GM12892 (cell line): ENCODE measurements at regions not wholly inside any gene's neighbourhood (a gene's known extent, or its start where the extent isn't known, plus 50 kb on each side); places are given as distances from the start of the nearest gene placed in this dataset.

ENCODE experiments used
- DNase-seq: peaks from one replicate; pipeline ENCODE4 v3.0.0; 2011; ENCODE audit not compliant: insufficient read length
- FAIRE-seq: peaks from 2 replicates; lab custom pipeline; 2011; peaks lifted over from hg19 to GRCh38; lab: Jason Lieb, UNC
- POLR2A ChIP-seq: IDR thresholded peaks from 2 replicates; pipeline ENCODE4 v1.6.1; 2011; ENCODE audit warnings: low read depth, low read length, control low read depth
- POLR2AphosphoS5 ChIP-seq: IDR thresholded peaks from 2 replicates; pipeline ENCODE4 v1.6.1; 2011; ENCODE audit warnings: low read depth, low read length, control low read depth
- TAF1 ChIP-seq: IDR thresholded peaks from 2 replicates; pipeline ENCODE4 v1.6.1; 2011; ENCODE audit warnings: low read depth, mild to moderate bottlenecking, control low read depth, low read length, borderline replicate concordance

- DNase-seq (no peak), FAIRE-seq (no peak)
- TF ChIP-seq POLR2AphosphoS5: no peak
- TF ChIP-seq TAF1: no peak
- TF ChIP-seq POLR2A: no peak
These were observed 152.6 kb upstream of the C1orf174 start for GRCh38 chr1:4052657-4053056.

- no peak for DNase-seq
- no peak for FAIRE-seq
- TF ChIP-seq POLR2AphosphoS5 (no peak), POLR2A (no peak), TAF1 (no peak)
These were observed 153.2 kb upstream of the C1orf174 start for GRCh38 chr1:4053160-4053748.

- FAIRE-seq (no peak), DNase-seq (no peak)
- no peak for TF ChIP-seq POLR2AphosphoS5
- TF ChIP-seq TAF1: no peak
- TF ChIP-seq POLR2A: no peak
These were observed 153.7 kb upstream of the C1orf174 start for GRCh38 chr1:4053774-4054173.

GRCh38 chr1:4055294-4055967, 155.4 kb upstream of the C1orf174 start:
- no peak for TF ChIP-seq POLR2AphosphoS5
- TF ChIP-seq POLR2A: no peak
- no peak for TF ChIP-seq TAF1
- DNase-seq (no peak), FAIRE-seq (no peak)

GRCh38 chr1:4056422-4056821, 156.3 kb upstream of the C1orf174 start:
- no peak for TF ChIP-seq POLR2A
- DNase-seq: no peak
- FAIRE-seq: no peak

- TF ChIP-seq POLR2AphosphoS5 (no peak), POLR2A (no peak), TAF1 (no peak)
- FAIRE-seq: no peak
- no peak for DNase-seq
These were observed 156.9 kb upstream of the C1orf174 start for GRCh38 chr1:4056989-4057388.

- DNase-seq: no peak
- TF ChIP-seq POLR2AphosphoS5 (no peak), TAF1 (no peak), POLR2A (no peak)
- no peak for FAIRE-seq
These were observed 157.5 kb upstream of the C1orf174 start for GRCh38 chr1:4057603-4058002.

GRCh38 chr1:4058122-4058521, 158.1 kb upstream of the C1orf174 start:
- TF ChIP-seq POLR2A (no peak), TAF1 (no peak), POLR2AphosphoS5 (no peak)
- DNase-seq: no peak
- no peak for FAIRE-seq

- DNase-seq: no peak
- no peak for TF ChIP-seq POLR2A
- TF ChIP-seq POLR2AphosphoS5: no peak
- no peak for TF ChIP-seq TAF1
- no peak for FAIRE-seq
These were observed 158.6 kb upstream of the C1orf174 start for GRCh38 chr1:4058706-4059105.

GRCh38 chr1:4059270-4059669, 159.2 kb upstream of the C1orf174 start:
- no peak for FAIRE-seq
- TF ChIP-seq POLR2AphosphoS5: no peak
- TF ChIP-seq TAF1: no peak
- no peak for TF ChIP-seq POLR2A
- no peak for DNase-seq

GRCh38 chr1:4060850-4061249, 160.8 kb upstream of the C1orf174 start:
- FAIRE-seq: no peak
- DNase-seq: no peak
- TF ChIP-seq POLR2A: no peak
- no peak for TF ChIP-seq TAF1
- no peak for TF ChIP-seq POLR2AphosphoS5

- FAIRE-seq (no peak), DNase-seq (no peak)
- no peak for TF ChIP-seq POLR2AphosphoS5
- TF ChIP-seq POLR2A: no peak
- no peak for TF ChIP-seq TAF1
These were observed 161.5 kb upstream of the C1orf174 start for GRCh38 chr1:4061521-4062031.
